Amniotic epithelial cell (primary cell): ENCODE measurements at regions not wholly inside any gene's neighbourhood (a gene's known extent, or its start where the extent isn't known, plus 50 kb on each side); places are given as distances from the start of the nearest gene placed in this dataset.
"Not testable (repeated sequence)": the region's sequence is repeated elsewhere in the genome, so short reads cannot be mapped to it uniquely, and the experiment has no call there.

ENCODE experiments used
- DNase-seq: peaks from one replicate; pipeline ENCODE4 v3.0.0-alpha.2; 2010; ENCODE audit warnings: low read depth

- DNase-seq: no peak
Observed at GRCh38 chr7:83306502-83306901, 143.8 kb upstream of the PCLO start.

- DNase-seq: peak; percentile 4
Observed at GRCh38 chr7:83305027-83305426, 142.3 kb upstream of the PCLO start.

- DNase-seq: peak; percentile 58
Observed at GRCh38 chr7:83301416-83301815, 138.7 kb upstream of the PCLO start.

GRCh38 chr7:83290211-83290610, 127.5 kb upstream of the PCLO start:
- DNase-seq: no peak

- DNase-seq: no peak
Observed at GRCh38 chr7:83289419-83289993, 126.8 kb upstream of the PCLO start.

GRCh38 chr7:83280671-83281070, 118.0 kb upstream of the PCLO start:
- DNase-seq: no peak

GRCh38 chr7:83276250-83276649, 113.6 kb upstream of the PCLO start:
- no peak for DNase-seq

- no peak for DNase-seq
Observed at GRCh38 chr7:83273699-83274098, 111.0 kb upstream of the PCLO start.

GRCh38 chr7:83271212-83272099, 108.8 kb upstream of the PCLO start:
- peak; percentile 54 for DNase-seq

- no peak for DNase-seq
Observed at GRCh38 chr7:83270407-83270806, 107.7 kb upstream of the PCLO start.

- peak; percentile 72 for DNase-seq
Observed at GRCh38 chr7:83267141-83267631, 104.5 kb upstream of the PCLO start.

- peak; percentile 52 for DNase-seq
Observed at GRCh38 chr7:83263442-83264034, 100.9 kb upstream of the PCLO start.

- no peak for DNase-seq
Observed at GRCh38 chr7:83259064-83259463, 96.4 kb upstream of the PCLO start.

- no peak for DNase-seq
Observed at GRCh38 chr7:83248000-83248399, 85.3 kb upstream of the PCLO start.

- not testable (repeated sequence) for DNase-seq
Observed at GRCh38 chr7:83219231-83219630, 56.5 kb upstream of the PCLO start.

- DNase-seq: no peak
Observed at GRCh38 chr7:83212883-83213282, 50.2 kb upstream of the PCLO start.
